Left lung (tissue), 4 donors: ENCODE measurements at regions not wholly inside any gene's neighbourhood (a gene's known extent, or its start where the extent isn't known, plus 50 kb on each side); places are given as distances from the start of the nearest gene placed in this dataset.

Experiments
- ATAC-seq: fragments of 200-7000 bp; cut with Tn5 transposase; one replicate; pipeline ENCODE4 v1.9.1; 2020; ENCODE audit warnings: moderate library complexity
- DNase-seq, 4 donors: peaks; one replicate each; pipeline ENCODE4 v3.0.0-alpha.2; 2013 to 2020
- H3K27ac ChIP-seq, 2 donors: fragments of 200-600 bp; sonication (generic) in 1 of 2; one replicate each; pipeline versions ENCODE4 v1.5.0 to v1.8.0; 2020 to 2021
- H3K27me3 ChIP-seq, 2 donors: fragments of 200-600 bp; sonication (generic) in 1 of 2; one replicate each; pipeline versions ENCODE4 v1.5.0 to v1.8.0; 2020 to 2021
- H3K36me3 ChIP-seq, 2 donors: fragments of 200-600 bp; sonication (generic) in 1 of 2; one replicate each; pipeline versions ENCODE4 v1.5.0 to v1.8.0; 2020 to 2021
- H3K4me1 ChIP-seq, 2 donors: fragments of 200-600 bp; one replicate each; pipeline ENCODE4 v1.8.0; 2021
- H3K4me3 ChIP-seq, 2 donors: fragments of 200-600 bp; sonication (generic) in 1 of 2; one replicate each; pipeline versions ENCODE4 v1.5.0 to v1.8.0; 2020 to 2021; ENCODE audit warnings: mild to moderate bottlenecking in 1 of 2
- H3K9me3 ChIP-seq, 2 donors: fragments of 200-600 bp; sonication (generic) in 1 of 2; one replicate each; pipeline versions ENCODE4 v1.5.0 to v1.8.0; 2020 to 2021
- intact Hi-C, 2 donors: fragments of 100-400 bp; cut with DNase I; formaldehyde crosslinking; loops; one replicate each; pipeline versions ENCODE4 v1.11.2 to v1.14.2; 2022
- TF ChIP-seq, protein P1 (sequence below), 2 donors: fragments of 200-600 bp; sonication (generic) in 1 of 2; IDR thresholded peaks; one replicate each; pipeline versions ENCODE4 v1.5.0 to v1.8.0; 2021; ENCODE audit warnings: antibody characterized with exemption in 2 of 2
- donor health status: DM: no; HTN: yes; CAD: no.
- donor health status: DM: no; HTN: no; CAD: no.

DNA sequence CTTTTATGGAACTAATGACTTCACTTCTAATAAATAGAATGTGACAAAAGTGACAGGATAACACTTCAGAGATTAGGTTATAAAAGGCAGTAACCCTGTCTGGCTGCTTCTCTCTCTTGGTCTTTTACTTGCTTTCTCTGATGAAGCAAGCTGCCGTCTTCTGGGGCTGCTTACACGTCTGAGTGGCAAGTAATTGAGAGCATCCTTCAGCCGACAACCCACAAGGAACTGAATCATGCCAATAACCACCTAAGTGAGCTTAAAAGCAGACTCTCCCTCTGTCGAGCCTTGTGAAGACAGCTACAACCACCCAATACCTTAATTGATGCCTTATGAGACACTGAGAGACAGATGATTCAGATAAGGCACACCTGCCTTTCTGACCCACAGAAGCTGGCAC lies 1091.2 kb downstream of the SLITRK1 start:
- H3K4me3 ChIP-seq = no peak overlapping the region
- no peaks in the 10 kb centered on the region for H3K36me3 ChIP-seq
- TF ChIP-seq, protein P1, sequence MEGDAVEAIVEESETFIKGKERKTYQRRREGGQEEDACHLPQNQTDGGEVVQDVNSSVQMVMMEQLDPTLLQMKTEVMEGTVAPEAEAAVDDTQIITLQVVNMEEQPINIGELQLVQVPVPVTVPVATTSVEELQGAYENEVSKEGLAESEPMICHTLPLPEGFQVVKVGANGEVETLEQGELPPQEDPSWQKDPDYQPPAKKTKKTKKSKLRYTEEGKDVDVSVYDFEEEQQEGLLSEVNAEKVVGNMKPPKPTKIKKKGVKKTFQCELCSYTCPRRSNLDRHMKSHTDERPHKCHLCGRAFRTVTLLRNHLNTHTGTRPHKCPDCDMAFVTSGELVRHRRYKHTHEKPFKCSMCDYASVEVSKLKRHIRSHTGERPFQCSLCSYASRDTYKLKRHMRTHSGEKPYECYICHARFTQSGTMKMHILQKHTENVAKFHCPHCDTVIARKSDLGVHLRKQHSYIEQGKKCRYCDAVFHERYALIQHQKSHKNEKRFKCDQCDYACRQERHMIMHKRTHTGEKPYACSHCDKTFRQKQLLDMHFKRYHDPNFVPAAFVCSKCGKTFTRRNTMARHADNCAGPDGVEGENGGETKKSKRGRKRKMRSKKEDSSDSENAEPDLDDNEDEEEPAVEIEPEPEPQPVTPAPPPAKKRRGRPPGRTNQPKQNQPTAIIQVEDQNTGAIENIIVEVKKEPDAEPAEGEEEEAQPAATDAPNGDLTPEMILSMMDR (IDR thresholded peaks at IDR 0.05) = no peak
- no peaks in the 10 kb centered on the region for H3K27me3 ChIP-seq
- H3K9me3 ChIP-seq = no peaks in the 10 kb centered on the region
- H3K4me1 ChIP-seq = no peaks in the 10 kb centered on the region
- no peak overlapping the region for H3K27ac ChIP-seq
- DNase-seq = no peak
- intact Hi-C loops = no loop called here
- ATAC-seq = no peak

DNA sequence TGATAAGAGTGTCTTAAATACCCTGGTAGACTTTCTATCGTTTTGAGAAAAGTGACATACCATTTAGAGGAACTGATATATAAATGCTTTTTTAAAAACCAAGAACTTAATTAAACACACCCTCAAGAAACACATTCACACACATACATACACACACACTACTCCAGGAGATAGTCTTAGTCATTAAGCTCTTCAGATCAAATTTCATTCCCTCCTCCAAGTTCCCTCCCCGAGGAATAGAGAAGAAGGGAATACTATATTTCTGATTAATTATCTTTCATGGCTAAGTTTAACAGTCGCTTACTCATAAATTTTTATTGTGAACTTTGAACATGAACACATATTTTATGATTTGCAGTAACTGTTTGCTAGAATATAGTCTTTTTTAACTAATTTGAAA lies 1109.5 kb downstream of the SLITRK1 start:
- intact Hi-C loops = no loop called here

DNA sequence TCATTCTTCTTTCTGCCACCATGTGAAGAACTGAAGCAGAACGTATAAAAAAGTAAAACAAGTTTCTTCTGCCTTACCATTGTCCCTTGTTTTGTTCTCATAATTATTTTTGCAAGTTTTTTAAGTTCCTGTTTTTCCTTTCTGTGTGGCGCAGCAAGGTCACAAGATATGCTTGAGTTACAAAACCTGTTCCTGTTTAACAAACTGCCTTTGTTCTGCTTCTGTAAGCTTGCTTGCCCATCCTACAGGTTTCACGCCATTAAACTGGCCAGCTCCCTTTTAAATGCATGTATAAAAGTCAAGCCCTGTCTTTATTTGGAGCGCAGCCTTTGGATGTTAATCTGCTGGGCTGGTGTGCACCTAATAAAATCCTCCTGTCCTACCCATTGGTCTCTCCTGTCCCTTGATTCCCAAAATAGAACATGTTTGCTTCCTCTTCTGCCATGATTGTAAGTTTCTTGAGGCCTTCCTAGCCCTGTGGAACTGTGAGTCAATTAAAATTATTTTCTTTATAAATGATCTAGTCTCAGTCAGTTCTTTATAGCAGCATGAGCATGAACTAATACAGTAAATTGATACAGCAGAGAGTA lies 1115.4 kb downstream of the SLITRK1 start:
- Histone ChIP-seq H3K27me3 (no peaks in the 10 kb centered on the region), H3K36me3 (no peaks in the 10 kb centered on the region), H3K27ac (no peak overlapping the region), H3K9me3 (peaks cover 0 to 29% of the 10 kb centered on the region in 2 donors), H3K4me1 (no peaks in the 10 kb centered on the region), H3K4me3 (no peak overlapping the region)
- TF ChIP-seq, protein P1 (IDR thresholded peaks at IDR 0.05) = no peak
- ATAC-seq (no peak), DNase-seq (no peak)
- intact Hi-C loops = no loop called here

More for the DNA sequence above, 1109.5 kb downstream of the SLITRK1 start:
- no peak overlapping the region for H3K27ac ChIP-seq
- H3K36me3 ChIP-seq = no peaks in the 10 kb centered on the region
- H3K27me3 ChIP-seq = no peaks in the 10 kb centered on the region
- H3K4me3 ChIP-seq = no peak overlapping the region
- ATAC-seq (no peak), DNase-seq (no peak)
- TF ChIP-seq, protein P1 (IDR thresholded peaks at IDR 0.05) = no peak
- H3K4me1 ChIP-seq = no peaks in the 10 kb centered on the region
- H3K9me3 ChIP-seq = peaks cover 0 to 8% of the 10 kb centered on the region in 2 donors

DNA sequence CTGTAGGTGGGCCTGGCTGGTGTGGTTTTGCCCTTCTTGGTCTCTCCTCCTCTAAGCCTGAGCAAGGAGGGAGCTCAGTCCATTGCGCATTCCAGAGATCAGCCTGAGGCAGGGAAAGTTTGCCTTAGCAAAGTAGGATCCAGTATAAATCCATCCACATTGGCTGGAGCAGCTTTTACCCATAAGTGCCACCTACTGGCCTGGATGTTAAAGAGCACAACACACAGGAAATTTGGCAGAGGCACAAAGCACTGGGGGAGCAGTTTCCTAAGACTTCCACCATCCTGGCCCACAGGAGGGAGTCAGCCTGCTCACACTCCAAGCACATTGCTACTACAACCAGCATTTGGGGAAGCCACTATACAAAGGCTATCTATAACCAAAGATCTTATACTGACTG lies 1124.2 kb downstream of the SLITRK1 start:
- no peak overlapping the region for H3K27ac ChIP-seq
- H3K9me3 ChIP-seq = peaks cover 0 to 8% of the 10 kb centered on the region in 2 donors
- no peak overlapping the region for H3K4me3 ChIP-seq
- intact Hi-C loops = no loop called here
- no peaks in the 10 kb centered on the region for H3K36me3 ChIP-seq
- TF ChIP-seq, protein P1 (IDR thresholded peaks at IDR 0.05) = no peak
- ATAC-seq (no peak), DNase-seq (no peak)
- H3K27me3 ChIP-seq = no peaks in the 10 kb centered on the region
- H3K4me1 ChIP-seq = no peaks in the 10 kb centered on the region

DNA sequence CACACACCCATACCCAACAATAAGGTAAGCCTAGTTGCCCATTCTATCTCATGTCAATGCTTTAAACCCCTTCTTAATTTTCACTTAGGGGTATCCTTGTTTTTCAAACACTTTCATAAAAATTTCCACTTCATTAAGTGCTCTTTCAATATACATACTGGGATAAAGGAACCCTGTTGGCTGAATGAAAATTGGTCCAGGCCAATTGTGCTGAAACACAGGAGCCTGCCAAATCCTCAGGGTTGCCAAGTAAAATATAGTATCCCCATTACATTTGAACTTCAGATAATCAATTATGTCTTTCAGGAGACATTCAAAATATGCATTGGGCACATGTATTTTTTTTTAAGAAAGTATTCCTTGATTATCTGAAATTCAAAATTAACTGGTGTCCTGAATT lies 1131.1 kb downstream of the SLITRK1 start:
- Histone ChIP-seq H3K9me3 (no peaks in the 10 kb centered on the region), H3K36me3 (no peaks in the 10 kb centered on the region), H3K27me3 (no peaks in the 10 kb centered on the region), H3K4me1 (no peaks in the 10 kb centered on the region), H3K4me3 (no peak overlapping the region), H3K27ac (no peak overlapping the region)
- TF ChIP-seq, protein P1 (IDR thresholded peaks at IDR 0.05) = no peak
- DNase-seq (peak in 1 of 4 donors; percentile 13), ATAC-seq (no peak)
- intact Hi-C loops = no loop called here
